GM10248 (cell line): ENCODE measurements at regions not wholly inside any gene's neighbourhood (a gene's known extent, or its start where the extent isn't known, plus 50 kb on each side); places are given as distances from the start of the nearest gene placed in this dataset.
"Not testable (repeated sequence)": the region's sequence is repeated elsewhere in the genome, so short reads cannot be mapped to it uniquely, and the experiment has no call there.

ENCODE experiments used
- CTCF ChIA-PET: fragments of 300-600 bp; sonication (Branson Sonifier 250); formaldehyde crosslinking; extraction: SDS; loops from one replicate; lab custom pipeline; 2021; ENCODE audit warnings: antibody characterized with exemption; lab: Yijun Ruan, JAX
- POLR2A ChIA-PET: fragments of 350-650 bp; sonication (Branson Sonifier 250); formaldehyde crosslinking; extraction: SDS; loops from one replicate; lab custom pipeline; 2020; ENCODE audit warnings: antibody characterized with exemption; lab: Yijun Ruan, JAX
- DNase-seq: peaks from one replicate; pipeline ENCODE4 v3.0.0; 2012; ENCODE audit errors: extremely low spot score
- CTCF ChIP-seq: IDR thresholded peaks from 2 replicates; pipeline ENCODE4 v1.5.1; 2012; ENCODE audit warnings: mild to moderate bottlenecking, low read depth; ENCODE audit errors: extremely low read depth, missing control alignments, control extremely low read depth

- no peak for TF ChIP-seq CTCF
- POLR2A ChIA-PET: no interaction called here
- CTCF ChIA-PET: interaction anchor here (1.0 kb wide), 1 partner anchor 10 kb away, joined by 4 read pairs; no protein-coding TSS in a partner anchor
- DNase-seq: no peak
These were observed 152.6 kb downstream of the MFSD1 start for GRCh38 chr3:158954420-158954819.

- POLR2A ChIA-PET, CTCF ChIA-PET, DNase-seq: not testable (repeated sequence)
These were observed 155.9 kb downstream of the MFSD1 start for GRCh38 chr3:158957777-158958176.

- ChIA-PET CTCF (no interaction called here), POLR2A (no interaction called here)
These were observed 157.0 kb downstream of the MFSD1 start for GRCh38 chr3:158958873-158959272.

GRCh38 chr3:158961471-158961870 lies 159.6 kb downstream of the MFSD1 start:
- ChIA-PET CTCF (interaction anchor here (1.6 to 2.5 kb wide), 2 partner anchors 10 to 75 kb away, joined by 3 to 14 read pairs; no protein-coding TSS in a partner anchor), POLR2A (no interaction called here)
- TF ChIP-seq CTCF: no peak
- DNase-seq: no peak

More at GRCh38 chr3:158958873-158959272, 157.0 kb downstream of the MFSD1 start:
- DNase-seq: no peak
- TF ChIP-seq CTCF: no peak

- TF ChIP-seq CTCF: no peak
- no peak for DNase-seq
- POLR2A ChIA-PET: no interaction called here
- CTCF ChIA-PET: interaction anchor here (1.6 to 2.5 kb wide), 3 partner anchors 10 to 75 kb away, joined by 3 to 14 read pairs (median 3); no protein-coding TSS in a partner anchor
These were observed 160.1 kb downstream of the MFSD1 start for GRCh38 chr3:158961911-158962310.

GRCh38 chr3:158970006-158970405 lies 168.2 kb downstream of the MFSD1 start:
- POLR2A ChIA-PET: no interaction called here
- no peak for TF ChIP-seq CTCF
- CTCF ChIA-PET: no interaction called here
- no peak for DNase-seq

- POLR2A ChIA-PET: no interaction called here
- TF ChIP-seq CTCF: no peak
- no peak for DNase-seq
- CTCF ChIA-PET: no interaction called here
These were observed 173.1 kb downstream of the MFSD1 start for GRCh38 chr3:158974904-158975303.
